Cardiac fibroblast (primary cell): ENCODE measurements at regions not wholly inside any gene's neighbourhood (a gene's known extent, or its start where the extent isn't known, plus 50 kb on each side); places are given as distances from the start of the nearest gene placed in this dataset.

Source experiments
- DNase-seq, 2 donors: peaks; one replicate each; pipeline versions ENCODE4 v3.0.0 to v3.0.0-alpha.2; 2010; ENCODE audit warnings: low read depth in 2 of 2
- H3K4me3 ChIP-seq, 2 donors: replicated peaks in 1 of 2; 1 replicate in 1 of 2; 2 replicates in 1 of 2; pipeline ENCODE4 v1.5.1; 2011; ENCODE audit warnings: low read depth in 2 of 2, low read length in 2 of 2, mild to moderate bottlenecking in 2 of 2, moderate library complexity in 1 of 2
- CTCF ChIP-seq: IDR thresholded peaks from one replicate; pipeline ENCODE4 v1.5.1; 2011; ENCODE audit warnings: low read depth, mild to moderate bottlenecking, low read length, inconsistent platforms

GRCh38 chr12:92492291-92492690 is 210.5 kb upstream of the PLEKHG7 start:
- DNase-seq: no peak
- no peak for TF ChIP-seq CTCF
- no peak overlapping the region for H3K4me3 ChIP-seq

- DNase-seq: no peak
- no peak overlapping the region for H3K4me3 ChIP-seq
- no peak for TF ChIP-seq CTCF
Measured at GRCh38 chr12:92489781-92490180, 213.0 kb upstream of the PLEKHG7 start.

- no peak for DNase-seq
- H3K4me3 ChIP-seq: no peak overlapping the region
- TF ChIP-seq CTCF: no peak
Measured at GRCh38 chr12:92488735-92489134, 214.1 kb upstream of the PLEKHG7 start.

GRCh38 chr12:92487138-92487485 is 215.7 kb upstream of the PLEKHG7 start:
- DNase-seq: no peak
- TF ChIP-seq CTCF: no peak
- H3K4me3 ChIP-seq: no peak overlapping the region

GRCh38 chr12:92486443-92487137 is 216.2 kb upstream of the PLEKHG7 start:
- DNase-seq: no peak
- TF ChIP-seq CTCF: no peak
- no peak overlapping the region for H3K4me3 ChIP-seq

- TF ChIP-seq CTCF: no peak
- peak; percentile 29 to 45 for DNase-seq
- H3K4me3 ChIP-seq: no peak overlapping the region
Measured at GRCh38 chr12:92485351-92486348, 217.1 kb upstream of the PLEKHG7 start.
